ENCODE measurements at regions not wholly inside any gene's neighbourhood (a gene's known extent, or its start where the extent isn't known, plus 50 kb on each side); places are given as distances from the start of the nearest gene placed in this dataset.

DNA sequence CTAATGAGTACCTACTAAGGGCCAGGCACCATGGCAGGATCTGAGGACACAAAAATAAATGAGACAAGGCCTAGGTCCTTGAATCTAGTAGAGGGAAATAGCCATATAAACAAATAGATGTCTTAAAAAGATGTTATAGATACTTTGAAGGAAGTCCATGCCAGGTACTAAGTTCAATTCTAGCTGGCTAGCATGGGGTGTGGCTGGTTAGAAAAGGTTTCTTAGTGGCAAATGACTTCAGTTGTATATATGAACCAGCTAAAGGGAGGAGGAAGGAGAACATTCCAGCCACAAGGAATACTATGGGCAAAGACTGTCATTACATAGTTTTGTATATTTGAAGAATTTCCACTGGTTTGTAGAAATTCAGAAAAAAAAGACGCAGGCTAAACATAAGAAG lies 133.6 kb upstream of the BMP4 start:
- DNase-seq (ENCODE audit: low spot score), result no peak

- DNase-seq (ENCODE audit: low spot score), result no peak
Observed at GRCh38 chr14:54094765-54095164, 138.1 kb upstream of the BMP4 start.

GRCh38 chr14:54098536-54098935 lies 141.9 kb upstream of the BMP4 start:
- DNase-seq (ENCODE audit: low spot score), result peak; percentile 79

DNA sequence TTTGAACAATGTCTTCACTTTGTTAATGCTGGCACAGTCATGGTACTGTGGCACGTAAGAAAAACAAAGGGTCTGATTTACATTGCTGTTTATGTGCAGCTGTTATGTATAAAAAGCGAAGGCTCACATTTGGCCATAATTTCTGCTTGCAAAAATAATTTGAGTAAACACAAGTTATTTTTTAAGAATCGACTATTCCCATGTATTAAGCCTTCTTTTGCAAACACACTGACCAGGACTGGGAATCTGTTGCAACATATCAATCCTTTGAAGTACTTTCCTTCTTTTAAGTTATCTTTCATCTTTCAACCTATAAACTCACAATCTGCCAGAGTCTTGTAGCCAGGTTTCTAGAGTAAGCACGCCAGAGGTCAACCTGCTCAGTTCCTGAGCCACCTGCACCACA lies 145.4 kb upstream of the BMP4 start:
- peak; percentile 87 for DNase-seq (ENCODE audit: low spot score)

DNA sequence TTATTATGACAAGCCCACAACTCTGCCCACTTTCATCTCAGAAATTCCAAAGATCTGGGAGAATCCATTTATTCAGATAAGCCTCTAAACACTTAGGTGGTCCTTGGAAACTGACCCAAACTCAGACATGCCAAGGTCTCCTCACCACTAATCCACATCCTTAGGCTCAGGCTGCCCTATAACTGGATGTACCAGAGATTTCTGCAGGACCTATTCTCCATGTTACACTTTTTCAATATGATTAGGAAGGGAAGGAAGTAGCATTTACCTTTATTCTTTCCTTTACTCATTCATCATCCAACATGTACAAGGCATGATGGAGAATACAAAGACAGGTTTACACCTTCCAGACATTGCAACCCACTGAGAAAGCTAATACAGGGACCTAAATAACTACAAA lies 145.9 kb upstream of the BMP4 start:
- DNase-seq (ENCODE audit: low spot score), result no peak

GRCh38 chr14:54104601-54105145 lies 148.0 kb upstream of the BMP4 start:
- no peak for DNase-seq (ENCODE audit: low spot score)

DNA sequence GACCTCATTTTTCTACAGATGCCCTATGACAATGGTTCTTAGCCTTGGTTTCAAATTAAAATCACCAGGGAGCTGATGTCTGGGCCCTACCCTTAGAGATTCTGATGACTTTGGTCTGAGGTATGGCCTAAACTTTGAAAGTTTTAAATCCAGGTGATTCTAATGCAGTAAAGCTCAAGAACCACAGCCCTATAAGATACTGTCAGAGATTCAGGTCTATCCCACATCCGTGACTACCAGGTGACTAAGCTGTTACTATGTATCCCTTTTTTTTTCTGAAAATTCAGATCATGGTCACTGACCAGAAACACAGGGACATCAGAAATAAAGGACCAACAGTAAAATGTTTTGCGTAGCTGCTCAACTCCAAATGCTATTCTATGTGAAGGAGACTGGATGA lies 148.8 kb upstream of the BMP4 start:
- peak; percentile 70 for DNase-seq (ENCODE audit: low spot score)

GRCh38 chr14:54105898-54106297 lies 149.3 kb upstream of the BMP4 start:
- DNase-seq (ENCODE audit: low spot score), result peak; percentile 95

DNA sequence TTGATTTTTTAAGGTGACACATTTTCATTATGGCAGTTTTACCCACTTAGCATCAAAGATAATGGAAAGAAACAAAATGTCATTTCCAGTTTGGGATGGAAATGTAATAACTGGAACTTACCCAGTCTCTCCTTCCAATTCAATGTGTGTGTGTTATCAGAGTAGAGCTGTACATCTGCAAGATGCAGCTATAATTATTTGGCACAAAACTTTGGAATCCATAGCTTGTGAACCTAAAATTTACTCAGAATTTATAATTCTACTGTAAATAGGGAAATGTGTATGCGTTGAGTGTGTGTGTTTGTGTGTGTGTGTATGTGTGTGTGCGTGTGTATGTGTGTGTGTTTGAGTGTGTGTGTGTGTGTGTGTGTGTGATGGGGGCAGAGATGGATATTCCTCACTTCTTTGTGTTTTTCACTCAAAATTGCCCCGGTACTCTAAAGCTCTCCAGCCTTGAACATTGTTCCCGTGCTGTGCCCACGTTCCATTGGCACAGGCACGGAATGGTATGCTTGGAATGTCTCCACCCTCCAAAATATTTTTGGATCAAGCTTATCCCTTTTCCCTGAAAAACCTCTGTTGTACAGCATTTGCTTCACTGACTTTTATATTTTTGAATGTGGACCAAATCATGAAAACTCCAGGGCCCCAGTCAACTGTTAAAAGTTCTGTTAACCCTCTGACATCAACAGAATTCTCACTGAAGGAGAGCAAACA lies 150.2 kb upstream of the BMP4 start:
- DNase-seq (ENCODE audit: low spot score), result peak; percentile 65

DNA sequence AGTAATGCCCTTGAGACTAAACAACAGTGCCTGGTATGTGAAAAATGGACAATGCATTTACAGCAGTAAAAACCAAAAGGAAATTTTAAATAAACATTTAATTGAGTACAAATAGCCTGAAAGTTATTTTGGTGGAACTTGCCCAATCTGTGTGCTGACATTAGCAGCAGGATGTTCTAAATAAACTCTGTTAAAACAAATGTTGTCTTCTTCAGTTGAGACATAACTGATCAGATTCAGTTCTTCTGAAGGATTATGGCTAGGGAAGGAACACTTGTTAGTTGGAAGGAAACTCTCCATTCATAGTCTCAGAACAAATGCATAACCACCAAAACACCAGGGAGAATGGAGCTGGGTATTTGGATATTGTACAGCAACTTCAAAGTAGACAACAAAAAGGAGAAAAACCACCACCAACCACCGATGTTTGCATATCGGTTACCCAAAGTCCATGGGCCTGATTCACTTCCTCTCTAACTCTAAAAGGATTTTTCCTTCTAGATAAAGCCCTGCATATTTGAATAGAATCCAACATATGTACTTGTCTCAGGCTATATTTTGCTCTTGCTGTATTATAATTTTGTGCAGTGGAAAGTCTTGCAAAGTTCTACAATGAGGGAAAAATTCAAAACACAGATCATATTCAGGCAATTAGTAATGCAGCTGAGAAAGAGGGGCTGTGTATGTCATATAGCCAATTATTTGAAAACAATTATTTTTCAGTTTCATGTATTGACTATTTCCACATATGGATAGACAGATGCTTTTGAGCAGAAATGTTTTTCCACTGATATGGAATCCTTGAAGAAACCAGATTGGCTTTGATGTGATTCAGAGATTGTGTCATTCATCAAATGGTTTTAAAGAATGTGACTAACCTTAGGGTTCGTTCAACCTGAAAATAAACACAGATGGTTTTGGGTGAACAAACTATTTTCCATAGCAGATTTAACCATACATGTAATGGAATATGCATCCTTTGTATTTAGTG lies 152.2 kb upstream of the BMP4 start:
- DNase-seq (ENCODE audit: low spot score), result peak; percentile 89

DNA sequence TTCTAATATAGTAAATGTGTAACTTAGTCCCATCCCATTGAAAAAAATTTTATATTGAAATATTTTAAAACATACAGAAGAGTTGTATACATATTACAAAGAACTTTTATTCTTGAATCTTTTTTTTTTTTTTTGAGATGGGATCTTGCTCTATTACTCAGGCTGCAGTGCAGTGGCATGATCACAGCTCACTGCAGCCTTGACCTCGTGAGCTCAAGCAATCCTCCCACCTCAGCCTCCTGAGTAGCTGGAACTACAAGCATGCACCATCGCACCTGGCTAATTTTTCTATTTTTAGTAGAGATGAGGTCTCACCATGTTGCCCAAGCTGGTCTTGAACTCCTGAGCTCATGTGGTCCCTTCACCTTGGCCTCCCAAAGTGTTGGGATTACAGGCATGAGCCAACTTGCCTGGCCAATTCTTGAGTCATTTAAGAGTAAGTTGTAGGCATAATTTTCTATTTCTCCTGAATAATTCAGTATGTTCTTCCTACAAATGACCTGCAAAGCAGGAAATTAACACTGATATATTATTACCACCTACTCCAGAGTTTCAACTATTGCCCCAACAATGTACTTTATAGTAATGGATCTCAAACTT lies 153.0 kb upstream of the BMP4 start:
- DNase-seq (ENCODE audit: low spot score), result no peak

DNA sequence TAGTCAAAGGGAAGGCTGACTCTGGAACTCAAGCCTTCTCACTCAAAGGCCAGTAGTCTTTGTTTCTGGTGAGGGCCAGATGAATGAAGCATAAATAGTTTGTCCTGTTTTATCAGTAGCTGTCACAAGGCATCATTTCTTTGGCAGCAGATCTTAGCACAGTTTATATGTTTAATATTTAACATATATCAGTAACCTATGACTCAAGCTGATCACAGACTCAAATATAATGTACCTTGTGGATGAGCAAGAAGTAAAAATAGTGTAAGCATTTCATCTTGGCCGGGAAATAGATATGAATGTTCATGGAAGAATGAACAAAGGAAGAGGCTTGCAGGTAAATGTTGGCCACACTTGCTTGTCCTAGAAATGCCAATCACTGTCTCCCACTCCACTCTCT lies 158.3 kb upstream of the BMP4 start:
- DNase-seq (ENCODE audit: low spot score), result no peak

GRCh38 chr14:54116198-54116885 lies 159.7 kb upstream of the BMP4 start:
- DNase-seq (ENCODE audit: low spot score), result peak; percentile 83

- peak; percentile 58 for DNase-seq (ENCODE audit: low spot score)
Observed at GRCh38 chr14:54116972-54117371, 160.3 kb upstream of the BMP4 start.

GRCh38 chr14:54117396-54117795 lies 160.8 kb upstream of the BMP4 start:
- DNase-seq (ENCODE audit: low spot score), result no peak

DNA sequence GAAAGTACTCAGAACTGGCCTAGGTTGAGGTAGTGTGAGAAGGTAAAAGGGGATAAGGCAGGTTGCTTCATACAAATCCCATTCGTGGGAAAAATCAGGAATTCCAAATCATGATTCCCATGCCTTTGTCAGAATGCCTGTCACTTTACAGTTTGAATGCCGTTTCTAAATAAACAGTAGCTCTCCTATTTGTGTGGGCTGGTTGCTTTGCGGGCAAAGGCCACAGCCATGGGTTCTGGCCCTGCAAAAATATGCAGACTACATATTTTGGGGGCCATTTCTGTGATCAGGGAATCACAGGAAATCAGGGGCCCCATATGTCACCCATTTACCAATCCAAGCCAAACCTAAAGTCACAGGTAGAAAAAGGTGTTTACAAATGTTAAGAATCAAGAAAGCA lies 161.3 kb upstream of the BMP4 start:
- DNase-seq (ENCODE audit: low spot score), result peak; percentile 67

DNA sequence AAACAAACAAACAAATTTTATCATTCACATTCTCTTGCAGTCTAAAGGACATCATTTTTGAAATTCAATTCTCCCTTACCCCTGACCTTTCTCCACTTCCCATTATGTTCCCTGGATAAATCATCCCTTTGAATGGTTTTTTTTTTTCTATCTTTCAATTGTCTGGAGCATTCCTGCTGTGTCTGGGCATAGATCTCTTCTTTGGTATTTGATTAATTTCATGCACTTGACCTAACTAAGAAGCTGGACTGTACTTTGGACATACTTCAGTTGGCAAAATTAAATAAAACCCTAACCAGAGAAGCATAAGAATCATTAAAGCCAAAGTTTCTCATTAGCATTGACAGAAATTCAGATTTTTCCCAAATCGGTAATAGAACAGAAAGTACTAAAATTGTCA lies 163.6 kb upstream of the BMP4 start:
- DNase-seq (ENCODE audit: low spot score), result no peak

DNA sequence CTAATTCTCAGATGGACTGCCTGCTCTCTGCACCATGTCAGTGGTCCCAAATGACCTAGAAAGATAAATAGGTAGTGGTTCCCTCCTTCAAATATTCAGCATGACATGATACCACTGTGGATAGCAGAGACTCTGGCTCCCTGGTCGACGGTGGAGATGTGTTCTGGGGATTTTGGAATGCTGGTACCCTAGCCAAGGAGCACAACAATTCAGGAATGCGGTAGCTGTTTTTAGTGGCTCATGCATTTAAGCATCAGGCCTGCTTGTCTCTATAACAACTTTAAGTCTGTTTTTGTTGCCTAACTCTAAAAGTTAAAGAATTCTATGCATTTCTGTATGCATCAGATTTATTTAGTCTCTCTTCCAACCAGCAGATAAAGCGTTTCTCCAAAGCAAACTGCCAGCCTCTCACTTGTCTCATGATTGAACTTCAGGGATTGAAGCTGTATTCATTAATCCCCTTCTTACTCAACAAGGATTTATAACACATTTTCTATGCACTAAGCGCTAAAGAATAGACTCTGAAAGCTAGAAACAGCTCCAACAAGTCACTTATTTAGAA lies 164.9 kb upstream of the BMP4 start:
- no peak for DNase-seq (ENCODE audit: low spot score)

DNA sequence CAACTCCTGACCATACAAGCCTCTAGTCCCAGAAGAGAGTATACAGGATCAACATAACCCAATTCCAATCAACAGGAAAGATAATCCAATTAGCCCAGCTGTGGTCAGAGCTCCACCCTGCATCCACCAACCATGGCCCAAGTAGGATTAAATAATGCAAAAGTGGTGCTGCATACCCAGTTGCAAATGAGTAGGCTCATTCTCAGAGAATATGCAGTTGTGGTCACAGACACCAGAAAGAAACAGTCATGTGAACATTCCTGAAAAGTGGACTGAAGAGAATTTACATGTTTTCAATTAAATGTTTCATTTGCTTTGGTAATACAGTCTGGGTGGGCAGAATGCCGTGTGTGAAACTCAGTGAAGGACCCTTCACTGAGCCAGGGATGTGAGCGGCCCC lies 167.2 kb upstream of the BMP4 start:
- DNase-seq (ENCODE audit: low spot score), result no peak

- DNase-seq (ENCODE audit: low spot score), result peak; percentile 82
Observed at GRCh38 chr14:54125109-54125508, 168.5 kb upstream of the BMP4 start.

DNA sequence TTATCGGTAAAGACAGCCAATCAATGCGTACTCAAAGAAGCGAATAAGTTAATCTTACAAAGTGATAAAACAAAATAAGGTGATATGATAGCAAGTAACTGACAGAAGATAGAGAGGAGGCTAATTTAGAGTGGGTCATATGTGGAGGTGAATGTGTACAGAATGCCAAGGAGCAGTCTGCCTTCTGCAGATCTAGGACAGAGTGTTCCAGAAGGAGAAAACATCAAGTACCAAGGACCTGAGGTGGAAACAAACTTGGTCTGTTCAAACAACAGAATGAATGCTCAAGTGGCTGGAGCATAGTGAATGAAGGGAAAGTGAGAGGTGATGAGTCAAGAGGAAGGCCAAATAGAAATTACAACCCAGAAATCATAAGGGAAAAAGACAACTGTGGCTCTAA lies 170.3 kb upstream of the BMP4 start:
- DNase-seq (ENCODE audit: low spot score), result no peak

DNA sequence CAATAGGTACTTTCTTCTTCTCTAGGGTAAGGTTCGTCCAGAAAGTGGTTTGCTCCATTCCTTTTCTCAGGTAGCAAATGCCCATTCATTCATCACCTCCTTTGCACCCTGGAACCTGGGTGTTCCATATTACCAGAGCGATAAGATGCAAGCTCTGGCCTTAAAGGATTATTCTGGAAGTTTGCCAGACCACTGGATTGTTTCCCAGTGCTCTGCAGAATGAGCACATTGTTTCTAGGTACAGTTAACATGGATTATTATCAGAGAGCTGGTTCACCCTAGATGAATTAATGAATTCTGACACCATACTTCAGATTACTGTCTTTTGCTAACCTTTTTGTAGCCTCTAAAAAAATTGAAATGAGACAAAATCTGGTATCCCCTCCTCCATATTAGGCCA lies 170.9 kb upstream of the BMP4 start:
- DNase-seq (ENCODE audit: low spot score), result peak; percentile 65
